GM12878 (cell line): ENCODE measurements at regions not wholly inside any gene's neighbourhood (a gene's known extent, or its start where the extent isn't known, plus 50 kb on each side); places are given as distances from the start of the nearest gene placed in this dataset.

Experiments used
- ATAC-seq: fragments of 200-7000 bp; cut with Tn5 transposase; 3 replicates; pipeline ENCODE4 v1.9.1; 2020; ENCODE audit warnings: mild to moderate bottlenecking, moderate library complexity
- BruUV-seq: library from RNA; stranded (reverse); fragments of 400-500 nt; replicated peaks from 2 replicates; lab custom pipeline; 2021; lab: Mats Ljungman, UMichigan
- CTCF ChIA-PET: fragments of 300-600 bp; sonication (Branson Sonifier 250); formaldehyde crosslinking; extraction: SDS; loops from one replicate; lab custom pipeline; 2021; ENCODE audit warnings: inconsistent platforms; lab: Yijun Ruan, JAX
- POLR2A ChIA-PET: fragments of 350-600 bp; formaldehyde crosslinking; extraction: SDS; loops from one replicate; lab custom pipeline; 2021; ENCODE audit warnings: inconsistent platforms; lab: Charles Lee
- RAD21 ChIA-PET: fragments of 300-600 bp; sonication (Branson Sonifier 250); formaldehyde crosslinking; loops from one replicate; lab custom pipeline; 2023; ENCODE audit warnings: antibody characterized with exemption; ENCODE audit not compliant: unreplicated experiment; lab: Charles Lee
- SMC1A ChIA-PET: fragments of 300-600 bp; sonication (Branson Sonifier 250); formaldehyde crosslinking; loops from one replicate; lab custom pipeline; 2023; ENCODE audit not compliant: unreplicated experiment, uncharacterized antibody; lab: Charles Lee
- DNase-seq: peaks from one replicate; pipeline ENCODE4 v3.0.0-alpha.2; 2011; ENCODE audit warnings: low read depth, low spot score
- FAIRE-seq: peaks from 3 replicates; lab custom pipeline; 2011; peaks lifted over from hg19 to GRCh38; lab: Jason Lieb, UNC
- H2AFZ ChIP-seq: 2 replicates; pipeline ENCODE4 v1.6.0; 2011; ENCODE audit warnings: low read depth, low read length, control low read depth; ENCODE audit not compliant: control insufficient read depth
- H3K27ac ChIP-seq: 2 replicates; pipeline ENCODE4 v1.5.1; 2011; ENCODE audit warnings: control low read depth; ENCODE audit not compliant: control insufficient read depth, insufficient read depth
- H3K27me3 ChIP-seq, 2 experiments: replicated peaks in 1 of 2; 2 replicates each; pipeline versions ENCODE4 v1.6.0 to v1.6.1; 2011; ENCODE audit warnings: low read length in 1 of 2; ENCODE audit not compliant: control insufficient read depth in 2 of 2, insufficient read depth in 2 of 2
- H3K36me3 ChIP-seq, 2 experiments: 2 replicates each; pipeline ENCODE4 v1.5.1; 2011; ENCODE audit warnings: low read length in 1 of 2; ENCODE audit not compliant: control insufficient read depth in 2 of 2, insufficient read depth in 2 of 2
- H3K4me1 ChIP-seq: 2 replicates; pipeline ENCODE4 v1.6.1; 2011; ENCODE audit warnings: mild to moderate bottlenecking, low read length, moderate library complexity, mixed read lengths; ENCODE audit not compliant: control insufficient read depth, insufficient read depth
- H3K4me2 ChIP-seq: 2 replicates; pipeline ENCODE4 v1.6.0; 2011; ENCODE audit warnings: control low read depth; ENCODE audit not compliant: control insufficient read depth, insufficient read depth
- H3K4me3 ChIP-seq: fragments of 200-600 bp; sonication (generic); 2 replicates; pipeline ENCODE4 v1.5.1; 2016
- H3K79me2 ChIP-seq: 2 replicates; pipeline ENCODE4 v1.6.0; 2011; ENCODE audit warnings: low read length; ENCODE audit not compliant: control insufficient read depth, insufficient read depth
- H3K9ac ChIP-seq: 2 replicates; pipeline ENCODE4 v1.8.0; 2011; ENCODE audit warnings: low read length, control low read depth, mixed read lengths; ENCODE audit not compliant: control insufficient read depth, insufficient read depth
- H3K9me3 ChIP-seq: replicated peaks from 3 replicates; pipeline ENCODE4 v1.5.1; 2011; ENCODE audit warnings: mild to moderate bottlenecking, low read length; ENCODE audit not compliant: control insufficient read depth, insufficient read depth
- H4K20me1 ChIP-seq: 2 replicates; pipeline ENCODE4 v1.6.0; 2011; ENCODE audit not compliant: control insufficient read depth, insufficient read depth
- CHD4 ChIP-seq: fragments of 200-600 bp; sonication (generic); IDR thresholded peaks from 2 replicates; pipeline ENCODE4 v1.6.1; 2016; ENCODE audit warnings: mild to moderate bottlenecking
- E2F4 ChIP-seq: IDR thresholded peaks from 2 replicates; pipeline ENCODE4 v1.6.1; 2012; ENCODE audit warnings: low read depth, low read length, improper control_type of control experiment
- EGR1 ChIP-seq, 2 experiments: IDR thresholded peaks; 1 replicate in 1 of 2; 2 replicates in 1 of 2; pipeline ENCODE4 v1.6.1; 2011 to 2012; ENCODE audit warnings: low read depth in 2 of 2, low read length in 2 of 2, borderline replicate concordance in 1 of 2, mild to moderate bottlenecking in 1 of 2, moderate library complexity in 1 of 2
- EZH2 ChIP-seq: IDR thresholded peaks from 2 replicates; pipeline ENCODE4 v1.6.1; 2012; ENCODE audit warnings: low read depth, mild to moderate bottlenecking, control low read depth, inconsistent platforms, low read length, borderline replicate concordance; ENCODE audit not compliant: control insufficient read depth
- FOXK2 ChIP-seq: fragments of 450-650 bp; IDR thresholded peaks from 2 replicates; pipeline ENCODE4 v1.6.1; 2017; ENCODE audit warnings: mild to moderate bottlenecking, moderate library complexity
- HCFC1 ChIP-seq: fragments of 150-350 bp; IDR thresholded peaks from 2 replicates; pipeline ENCODE4 v1.6.1; 2014; ENCODE audit warnings: low read length
- IKZF2 ChIP-seq, 2 experiments: fragments of 450-650 bp; IDR thresholded peaks; 2 replicates each; pipeline ENCODE4 v1.6.1; 2017; ENCODE audit warnings: mild to moderate bottlenecking in 2 of 2, moderate library complexity in 2 of 2
- IRF4 ChIP-seq: IDR thresholded peaks from 2 replicates; pipeline ENCODE4 v1.6.1; 2011; ENCODE audit warnings: low read depth, low read length
- RELB ChIP-seq: fragments of 450-650 bp; IDR thresholded peaks from 2 replicates; pipeline ENCODE4 v1.6.1; 2017; ENCODE audit warnings: low read depth, mild to moderate bottlenecking, moderate library complexity
- SUPT20H ChIP-seq: IDR thresholded peaks from 2 replicates; pipeline ENCODE4 v1.6.1; 2011; ENCODE audit warnings: low read depth, mild to moderate bottlenecking, low read length, moderate library complexity, borderline replicate concordance; ENCODE audit not compliant: control insufficient read depth
- WGBS: methylation state at CpG from one replicate; pipeline ENCODE4 v1.1.6; 2016; ENCODE audit warnings: low lambda C conversion rate; ENCODE audit not compliant: insufficient replicate concordance, insufficient coverage; ENCODE audit errors: missing lambda C conversion rate; 5-methylcytosine and 5-hydroxymethylcytosine counted together
- in situ Hi-C: fragments of 300-500 bp; cut with MboI; formaldehyde crosslinking; loops from 9 replicates; pipeline ENCODE4 v1.14.3; 2018; ENCODE audit warnings: mixed read lengths
- intact Hi-C: fragments of 100-400 bp; cut with micrococcal nuclease; formaldehyde crosslinking; loops from one replicate; pipeline ENCODE4 v1.14.2; 2022; ENCODE audit not compliant: unreplicated experiment
- TF ChIP-seq, protein P1 (sequence below): fragments of 450-650 bp; formaldehyde crosslinking; IDR thresholded peaks from 2 replicates; pipeline ENCODE4 v1.5.0; 2022; ENCODE audit warnings: mild to moderate bottlenecking, missing genetic modification characterization
- TF ChIP-seq, protein P2 (sequence below): fragments of 450-650 bp; IDR thresholded peaks from 2 replicates; pipeline ENCODE4 v1.6.1; 2017; ENCODE audit warnings: mild to moderate bottlenecking, moderate library complexity

- no peak for FAIRE-seq
- TF ChIP-seq, protein P1, sequence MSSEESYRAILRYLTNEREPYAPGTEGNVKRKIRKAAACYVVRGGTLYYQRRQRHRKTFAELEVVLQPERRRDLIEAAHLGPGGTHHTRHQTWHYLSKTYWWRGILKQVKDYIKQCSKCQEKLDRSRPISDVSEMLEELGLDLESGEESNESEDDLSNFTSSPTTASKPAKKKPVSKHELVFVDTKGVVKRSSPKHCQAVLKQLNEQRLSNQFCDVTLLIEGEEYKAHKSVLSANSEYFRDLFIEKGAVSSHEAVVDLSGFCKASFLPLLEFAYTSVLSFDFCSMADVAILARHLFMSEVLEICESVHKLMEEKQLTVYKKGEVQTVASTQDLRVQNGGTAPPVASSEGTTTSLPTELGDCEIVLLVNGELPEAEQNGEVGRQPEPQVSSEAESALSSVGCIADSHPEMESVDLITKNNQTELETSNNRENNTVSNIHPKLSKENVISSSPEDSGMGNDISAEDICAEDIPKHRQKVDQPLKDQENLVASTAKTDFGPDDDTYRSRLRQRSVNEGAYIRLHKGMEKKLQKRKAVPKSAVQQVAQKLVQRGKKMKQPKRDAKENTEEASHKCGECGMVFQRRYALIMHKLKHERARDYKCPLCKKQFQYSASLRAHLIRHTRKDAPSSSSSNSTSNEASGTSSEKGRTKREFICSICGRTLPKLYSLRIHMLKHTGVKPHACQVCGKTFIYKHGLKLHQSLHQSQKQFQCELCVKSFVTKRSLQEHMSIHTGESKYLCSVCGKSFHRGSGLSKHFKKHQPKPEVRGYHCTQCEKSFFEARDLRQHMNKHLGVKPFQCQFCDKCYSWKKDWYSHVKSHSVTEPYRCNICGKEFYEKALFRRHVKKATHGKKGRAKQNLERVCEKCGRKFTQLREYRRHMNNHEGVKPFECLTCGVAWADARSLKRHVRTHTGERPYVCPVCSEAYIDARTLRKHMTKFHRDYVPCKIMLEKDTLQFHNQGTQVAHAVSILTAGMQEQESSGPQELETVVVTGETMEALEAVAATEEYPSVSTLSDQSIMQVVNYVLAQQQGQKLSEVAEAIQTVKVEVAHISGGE = no peak
- TF ChIP-seq SUPT20H (no peak), HCFC1 (no peak), IKZF2 (IDR thresholded peaks at IDR 0.05) (no peak), CHD4 (no peak), EGR1 (IDR thresholded peaks at IDR 0.05; ENCODE audit: borderline replicate concordance in 1 of 2, low read depth in 2 of 2, low read length in 2 of 2) (no peak), FOXK2 (no peak), EZH2 (no peak), IRF4 (no peak), RELB (no peak), E2F4 (no peak)
- TF ChIP-seq, protein P2, sequence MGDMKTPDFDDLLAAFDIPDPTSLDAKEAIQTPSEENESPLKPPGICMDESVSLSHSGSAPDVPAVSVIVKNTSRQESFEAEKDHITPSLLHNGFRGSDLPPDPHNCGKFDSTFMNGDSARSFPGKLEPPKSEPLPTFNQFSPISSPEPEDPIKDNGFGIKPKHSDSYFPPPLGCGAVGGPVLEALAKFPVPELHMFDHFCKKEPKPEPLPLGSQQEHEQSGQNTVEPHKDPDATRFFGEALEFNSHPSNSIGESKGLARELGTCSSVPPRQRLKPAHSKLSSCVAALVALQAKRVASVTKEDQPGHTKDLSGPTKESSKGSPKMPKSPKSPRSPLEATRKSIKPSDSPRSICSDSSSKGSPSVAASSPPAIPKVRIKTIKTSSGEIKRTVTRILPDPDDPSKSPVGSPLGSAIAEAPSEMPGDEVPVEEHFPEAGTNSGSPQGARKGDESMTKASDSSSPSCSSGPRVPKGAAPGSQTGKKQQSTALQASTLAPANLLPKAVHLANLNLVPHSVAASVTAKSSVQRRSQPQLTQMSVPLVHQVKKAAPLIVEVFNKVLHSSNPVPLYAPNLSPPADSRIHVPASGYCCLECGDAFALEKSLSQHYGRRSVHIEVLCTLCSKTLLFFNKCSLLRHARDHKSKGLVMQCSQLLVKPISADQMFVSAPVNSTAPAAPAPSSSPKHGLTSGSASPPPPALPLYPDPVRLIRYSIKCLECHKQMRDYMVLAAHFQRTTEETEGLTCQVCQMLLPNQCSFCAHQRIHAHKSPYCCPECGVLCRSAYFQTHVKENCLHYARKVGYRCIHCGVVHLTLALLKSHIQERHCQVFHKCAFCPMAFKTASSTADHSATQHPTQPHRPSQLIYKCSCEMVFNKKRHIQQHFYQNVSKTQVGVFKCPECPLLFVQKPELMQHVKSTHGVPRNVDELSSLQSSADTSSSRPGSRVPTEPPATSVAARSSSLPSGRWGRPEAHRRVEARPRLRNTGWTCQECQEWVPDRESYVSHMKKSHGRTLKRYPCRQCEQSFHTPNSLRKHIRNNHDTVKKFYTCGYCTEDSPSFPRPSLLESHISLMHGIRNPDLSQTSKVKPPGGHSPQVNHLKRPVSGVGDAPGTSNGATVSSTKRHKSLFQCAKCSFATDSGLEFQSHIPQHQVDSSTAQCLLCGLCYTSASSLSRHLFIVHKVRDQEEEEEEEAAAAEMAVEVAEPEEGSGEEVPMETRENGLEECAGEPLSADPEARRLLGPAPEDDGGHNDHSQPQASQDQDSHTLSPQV = no peak
Observed at GRCh38 chrX:66919280-66919832, 280.5 kb upstream of the EDA2R start.

More at GRCh38 chrX:66919280-66919832, 280.5 kb upstream of the EDA2R start:
- ChIA-PET SMC1A (no interaction called here), RAD21 (no interaction called here), CTCF (no interaction called here), POLR2A (no interaction called here)
- ATAC-seq = no peak
- Histone ChIP-seq H3K4me3 (no peak overlapping the region), H3K4me2 (no peak overlapping the region), H3K4me1 (no peaks in the 10 kb centered on the region), H3K27me3 (no peaks in the 10 kb centered on the region), H3K9ac (no peak overlapping the region), H4K20me1 (no peaks in the 10 kb centered on the region), H3K9me3 (no peaks in the 10 kb centered on the region), H2AFZ (no peak overlapping the region), H3K79me2 (no peaks in the 10 kb centered on the region), H3K36me3 (no peaks in the 10 kb centered on the region), H3K27ac (no peak overlapping the region)
- intact Hi-C loops (no loop called here), in situ Hi-C loops (loop anchor here (25.0 kb wide), 1 partner anchor 107 kb away; no protein-coding TSS in a partner anchor)
- WGBS = 54% methylated on average over 4 of the region's 4 CpGs
- no peak for DNase-seq
- no TSS peak for BruUV-seq
